ENCODE measurements at regions not wholly inside any gene's neighbourhood (a gene's known extent, or its start where the extent isn't known, plus 50 kb on each side); places are given as distances from the start of the nearest gene placed in this dataset.

DNA sequence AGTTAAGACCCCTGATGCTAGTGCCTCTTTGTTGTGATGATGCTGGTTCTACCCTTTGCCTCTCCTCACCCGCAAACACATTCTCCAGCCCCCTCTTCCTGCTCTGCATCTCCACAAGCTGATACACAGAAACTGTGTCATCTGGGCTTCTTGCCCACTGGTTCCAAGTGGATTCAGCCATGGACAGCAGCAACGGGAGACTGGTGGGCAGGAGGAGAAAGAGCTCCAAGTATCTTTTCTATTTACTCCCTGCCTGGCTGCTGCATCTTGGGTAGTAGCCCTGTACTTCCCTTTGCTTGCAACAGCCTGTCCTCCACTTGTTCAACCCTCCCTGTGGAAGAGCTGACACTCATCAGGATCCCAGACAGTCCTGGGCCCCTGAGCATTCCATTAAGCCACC lies 655.1 kb upstream of the RAB6C start:
- TF ChIP-seq, protein P1, sequence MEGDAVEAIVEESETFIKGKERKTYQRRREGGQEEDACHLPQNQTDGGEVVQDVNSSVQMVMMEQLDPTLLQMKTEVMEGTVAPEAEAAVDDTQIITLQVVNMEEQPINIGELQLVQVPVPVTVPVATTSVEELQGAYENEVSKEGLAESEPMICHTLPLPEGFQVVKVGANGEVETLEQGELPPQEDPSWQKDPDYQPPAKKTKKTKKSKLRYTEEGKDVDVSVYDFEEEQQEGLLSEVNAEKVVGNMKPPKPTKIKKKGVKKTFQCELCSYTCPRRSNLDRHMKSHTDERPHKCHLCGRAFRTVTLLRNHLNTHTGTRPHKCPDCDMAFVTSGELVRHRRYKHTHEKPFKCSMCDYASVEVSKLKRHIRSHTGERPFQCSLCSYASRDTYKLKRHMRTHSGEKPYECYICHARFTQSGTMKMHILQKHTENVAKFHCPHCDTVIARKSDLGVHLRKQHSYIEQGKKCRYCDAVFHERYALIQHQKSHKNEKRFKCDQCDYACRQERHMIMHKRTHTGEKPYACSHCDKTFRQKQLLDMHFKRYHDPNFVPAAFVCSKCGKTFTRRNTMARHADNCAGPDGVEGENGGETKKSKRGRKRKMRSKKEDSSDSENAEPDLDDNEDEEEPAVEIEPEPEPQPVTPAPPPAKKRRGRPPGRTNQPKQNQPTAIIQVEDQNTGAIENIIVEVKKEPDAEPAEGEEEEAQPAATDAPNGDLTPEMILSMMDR (IDR thresholded peaks at IDR 0.05): no peak
- no peak for TF ChIP-seq EZH2phosphoT487 (IDR thresholded peaks at IDR 0.05)

All from neural progenitor cell (in vitro differentiated cells).